A673 (cell line): ENCODE measurements at regions not wholly inside any gene's neighbourhood (a gene's known extent, or its start where the extent isn't known, plus 50 kb on each side); places are given as distances from the start of the nearest gene placed in this dataset.

ENCODE experiments used
- BruUV-seq: library from RNA; stranded (reverse); fragments of 400-500 nt; replicated peaks from 2 replicates; lab custom pipeline; 2021; lab: Mats Ljungman, UMichigan
- CTCF ChIA-PET: fragments of 300-600 bp; sonication (Branson Sonifier 250); formaldehyde crosslinking; loops from one replicate; lab custom pipeline; 2022; ENCODE audit warnings: antibody characterized with exemption; lab: Charles Lee
- POLR2A ChIA-PET: fragments of 300-600 bp; sonication (Branson Sonifier 250); formaldehyde crosslinking; loops from one replicate; lab custom pipeline; 2022; ENCODE audit warnings: antibody characterized with exemption; ENCODE audit not compliant: low non-redundant PET; lab: Charles Lee
- DNase-seq: peaks from one replicate; pipeline ENCODE4 v3.0.0-alpha.2; 2015; ENCODE audit warnings: low spot score
- H3K27ac ChIP-seq: fragments of 200-600 bp; sonication (generic); 2 replicates; pipeline ENCODE4 v1.5.1; 2016; ENCODE audit warnings: mixed run types, low read depth, mild to moderate bottlenecking, mixed read lengths, antibody characterized with exemption, low read length; ENCODE audit not compliant: poor library complexity, severe bottlenecking
- H3K27me3 ChIP-seq: fragments of 200-600 bp; sonication (generic); replicated peaks from 2 replicates; pipeline ENCODE4 v1.6.1; 2017; ENCODE audit warnings: mixed run types, low read depth, mild to moderate bottlenecking, mixed read lengths, antibody characterized with exemption, low read length; ENCODE audit not compliant: insufficient read depth, poor library complexity
- H3K36me3 ChIP-seq: fragments of 200-600 bp; sonication (generic); 2 replicates; pipeline ENCODE4 v1.6.1; 2016; ENCODE audit warnings: mixed run types, mild to moderate bottlenecking, mixed read lengths, antibody characterized with exemption, low read length; ENCODE audit not compliant: insufficient read depth, poor library complexity, severe bottlenecking
- H3K4me1 ChIP-seq: fragments of 200-600 bp; sonication (generic); 2 replicates; pipeline ENCODE4 v1.6.1; 2017; ENCODE audit warnings: mixed run types, mild to moderate bottlenecking, mixed read lengths, antibody characterized with exemption, low read length; ENCODE audit not compliant: insufficient read depth, poor library complexity, severe bottlenecking
- H3K4me3 ChIP-seq: fragments of 200-600 bp; sonication (generic); 2 replicates; pipeline ENCODE4 v1.5.1; 2016; ENCODE audit warnings: low read depth, mixed run types, mild to moderate bottlenecking, mixed read lengths, low read length; ENCODE audit not compliant: poor library complexity, severe bottlenecking
- H3K9me3 ChIP-seq: fragments of 200-600 bp; sonication (generic); 2 replicates; pipeline ENCODE4 v1.6.1; 2016; ENCODE audit warnings: mixed run types, low read depth, mild to moderate bottlenecking, mixed read lengths, antibody characterized with exemption, low read length; ENCODE audit not compliant: poor library complexity, severe bottlenecking
- CTCF ChIP-seq: fragments of 300-800, 200-600 bp; sonication (generic); conservative IDR thresholded peaks from 2 replicates; pipeline ENCODE4 v1.5.1; 2017; ENCODE audit warnings: low read depth, mild to moderate bottlenecking, antibody characterized with exemption, low read length, moderate library complexity, mixed read lengths
- EZH2 ChIP-seq: fragments of 200-600 bp; sonication (generic); IDR thresholded peaks from 2 replicates; pipeline ENCODE4 v1.6.1; 2017; ENCODE audit warnings: borderline replicate concordance, low read depth, mild to moderate bottlenecking, mixed read lengths, antibody characterized with exemption, low read length; ENCODE audit not compliant: poor library complexity, severe bottlenecking
- intact Hi-C: fragments of 100-400 bp; cut with micrococcal nuclease; formaldehyde crosslinking; loops from one replicate; pipeline ENCODE4 v1.10.0; 2022; ENCODE audit not compliant: unreplicated experiment

- Histone ChIP-seq H3K36me3 (no peaks in the 10 kb centered on the region), H3K27ac (no peak overlapping the region), H3K4me3 (no peak overlapping the region), H3K4me1 (no peaks in the 10 kb centered on the region), H3K9me3 (no peaks in the 10 kb centered on the region), H3K27me3 (no peaks in the 10 kb centered on the region)
- no peak for DNase-seq
- ChIA-PET CTCF (no interaction called here), POLR2A (no interaction called here)
- intact Hi-C loops: loop anchor here (10.0 kb wide), 2 partner anchors 123 to 263 kb away; no protein-coding TSS in a partner anchor
- BruUV-seq: no TSS peak
- TF ChIP-seq EZH2 (no peak), CTCF (no peak)
Observed at GRCh38 chr3:44117736-44118135, 124.0 kb upstream of the TOPAZ1 start.

GRCh38 chr3:44120721-44121582 lies 120.7 kb upstream of the TOPAZ1 start:
- intact Hi-C loops: no loop called here
- no peak overlapping the region for H3K27ac ChIP-seq
- ChIA-PET CTCF (no interaction called here), POLR2A (no interaction called here)
- no peak for TF ChIP-seq EZH2
- no peak for TF ChIP-seq CTCF
- H3K36me3 ChIP-seq: no peaks in the 10 kb centered on the region
- no peaks in the 10 kb centered on the region for H3K27me3 ChIP-seq
- no peaks in the 10 kb centered on the region for H3K4me1 ChIP-seq
- no peaks in the 10 kb centered on the region for H3K9me3 ChIP-seq
- no peak overlapping the region for H3K4me3 ChIP-seq
- DNase-seq: no peak
- BruUV-seq: no TSS peak

GRCh38 chr3:44125246-44125645 lies 116.4 kb upstream of the TOPAZ1 start:
- POLR2A ChIA-PET: no interaction called here
- no peaks in the 10 kb centered on the region for H3K4me1 ChIP-seq
- TF ChIP-seq EZH2 (no peak), CTCF (no peak)
- H3K36me3 ChIP-seq: no peaks in the 10 kb centered on the region
- no TSS peak for BruUV-seq
- H3K4me3 ChIP-seq: no peak overlapping the region
- no peaks in the 10 kb centered on the region for H3K27me3 ChIP-seq
- H3K9me3 ChIP-seq: no peaks in the 10 kb centered on the region
- intact Hi-C loops: no loop called here
- CTCF ChIA-PET: no interaction called here
- no peak for DNase-seq
- no peak overlapping the region for H3K27ac ChIP-seq
